ENCODE measurements at regions not wholly inside any gene's neighbourhood (a gene's known extent, or its start where the extent isn't known, plus 50 kb on each side); places are given as distances from the start of the nearest gene placed in this dataset.

DNA sequence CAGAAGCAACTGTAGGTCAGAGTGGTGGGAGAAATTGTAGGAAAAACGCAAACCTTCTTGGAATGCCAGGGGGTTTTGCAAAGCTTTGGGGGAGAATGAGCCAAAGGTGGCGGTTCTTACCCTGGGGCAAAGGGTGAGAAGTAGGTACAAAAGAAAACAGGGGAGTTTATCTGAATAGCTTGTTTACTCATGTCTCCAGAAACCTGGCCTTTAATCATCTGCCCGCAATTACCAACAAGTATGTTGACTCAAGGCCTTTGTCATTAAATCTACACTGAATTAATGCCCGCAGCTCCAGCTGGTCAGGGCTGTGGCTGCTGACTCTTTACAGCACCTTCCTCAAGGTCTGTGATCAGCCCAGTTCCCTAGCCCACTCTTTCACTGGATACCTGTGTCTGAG is 320.1 kb downstream of the CBLN1 start:
- no peak overlapping the region for H3K27ac ChIP-seq
- H4K20me1 ChIP-seq (ENCODE audit: insufficient read depth, poor library complexity, severe bottlenecking): no peaks in the 10 kb centered on the region
- H3K4me3 ChIP-seq: no peak overlapping the region
- DNase-seq (ENCODE audit: low spot score): no peak
- TF ChIP-seq EZH2phosphoT487 (IDR thresholded peaks at IDR 0.05; ENCODE audit: low read depth, severe bottlenecking, unreplicated experiment) (no peak), EZH2 (IDR thresholded peaks at IDR 0.05; ENCODE audit: borderline replicate concordance) (no peak)
- TF ChIP-seq, protein P1, sequence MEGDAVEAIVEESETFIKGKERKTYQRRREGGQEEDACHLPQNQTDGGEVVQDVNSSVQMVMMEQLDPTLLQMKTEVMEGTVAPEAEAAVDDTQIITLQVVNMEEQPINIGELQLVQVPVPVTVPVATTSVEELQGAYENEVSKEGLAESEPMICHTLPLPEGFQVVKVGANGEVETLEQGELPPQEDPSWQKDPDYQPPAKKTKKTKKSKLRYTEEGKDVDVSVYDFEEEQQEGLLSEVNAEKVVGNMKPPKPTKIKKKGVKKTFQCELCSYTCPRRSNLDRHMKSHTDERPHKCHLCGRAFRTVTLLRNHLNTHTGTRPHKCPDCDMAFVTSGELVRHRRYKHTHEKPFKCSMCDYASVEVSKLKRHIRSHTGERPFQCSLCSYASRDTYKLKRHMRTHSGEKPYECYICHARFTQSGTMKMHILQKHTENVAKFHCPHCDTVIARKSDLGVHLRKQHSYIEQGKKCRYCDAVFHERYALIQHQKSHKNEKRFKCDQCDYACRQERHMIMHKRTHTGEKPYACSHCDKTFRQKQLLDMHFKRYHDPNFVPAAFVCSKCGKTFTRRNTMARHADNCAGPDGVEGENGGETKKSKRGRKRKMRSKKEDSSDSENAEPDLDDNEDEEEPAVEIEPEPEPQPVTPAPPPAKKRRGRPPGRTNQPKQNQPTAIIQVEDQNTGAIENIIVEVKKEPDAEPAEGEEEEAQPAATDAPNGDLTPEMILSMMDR (IDR thresholded peaks at IDR 0.05; ENCODE audit: poor library complexity): no peak
- H3K36me3 ChIP-seq (replicated peaks; ENCODE audit: insufficient read depth, low read depth): no peaks in the 10 kb centered on the region
- H2AFZ ChIP-seq: no peak overlapping the region
- H3K9me2 ChIP-seq (replicated peaks; ENCODE audit: insufficient read depth): no peaks in the 10 kb centered on the region
- no peaks in the 10 kb centered on the region for H3K79me2 ChIP-seq
- WGBS (ENCODE audit: low lambda C conversion rate, missing lambda C conversion rate): 70% methylated on average over 4 of the region's 4 CpGs
- H3K4me2 ChIP-seq: no peak overlapping the region
- peaks cover 19% of the 10 kb centered on the region for H3K4me1 ChIP-seq (ENCODE audit: insufficient read depth)
- no peaks in the 10 kb centered on the region for H3K9me3 ChIP-seq (ENCODE audit: low read depth)
- H3K27me3 ChIP-seq: no peaks in the 10 kb centered on the region

DNA sequence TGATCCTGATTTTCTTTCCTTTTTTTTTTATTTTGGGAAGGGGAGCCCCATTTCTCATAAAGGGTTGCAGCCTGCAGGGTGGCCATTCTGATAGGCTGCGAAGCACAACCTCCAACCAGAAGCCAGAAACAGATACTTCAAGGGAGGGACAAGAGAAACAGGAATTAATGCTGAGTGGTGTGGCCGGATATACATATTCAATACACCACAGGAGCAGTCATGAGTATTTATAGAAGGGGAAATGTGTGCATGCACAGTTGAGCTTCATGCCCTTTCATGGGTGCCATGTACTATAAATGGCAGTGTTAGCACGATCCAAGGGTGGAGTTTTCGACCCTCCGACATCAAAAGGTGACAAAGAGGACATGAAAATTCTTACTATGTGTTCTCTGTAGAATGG is 320.8 kb downstream of the CBLN1 start:
- Histone ChIP-seq H2AFZ (no peak overlapping the region), H3K4me1 (ENCODE audit: insufficient read depth) (peaks cover 18% of the 10 kb centered on the region), H3K9me3 (ENCODE audit: low read depth) (no peaks in the 10 kb centered on the region), H4K20me1 (ENCODE audit: insufficient read depth, poor library complexity, severe bottlenecking) (no peaks in the 10 kb centered on the region), H3K9me2 (replicated peaks; ENCODE audit: insufficient read depth) (no peaks in the 10 kb centered on the region), H3K4me2 (no peak overlapping the region), H3K27me3 (no peaks in the 10 kb centered on the region), H3K4me3 (no peak overlapping the region), H3K79me2 (no peaks in the 10 kb centered on the region), H3K27ac (no peak overlapping the region), H3K36me3 (replicated peaks; ENCODE audit: insufficient read depth, low read depth) (no peaks in the 10 kb centered on the region)
- DNase-seq (ENCODE audit: low spot score): no peak
- TF ChIP-seq EZH2phosphoT487 (IDR thresholded peaks at IDR 0.05; ENCODE audit: low read depth, severe bottlenecking, unreplicated experiment) (no peak), EZH2 (IDR thresholded peaks at IDR 0.05; ENCODE audit: borderline replicate concordance) (no peak)
- TF ChIP-seq, protein P1 (IDR thresholded peaks at IDR 0.05; ENCODE audit: poor library complexity): no peak
- WGBS (ENCODE audit: low lambda C conversion rate, missing lambda C conversion rate): 91% methylated on average over 5 of the region's 5 CpGs

DNA sequence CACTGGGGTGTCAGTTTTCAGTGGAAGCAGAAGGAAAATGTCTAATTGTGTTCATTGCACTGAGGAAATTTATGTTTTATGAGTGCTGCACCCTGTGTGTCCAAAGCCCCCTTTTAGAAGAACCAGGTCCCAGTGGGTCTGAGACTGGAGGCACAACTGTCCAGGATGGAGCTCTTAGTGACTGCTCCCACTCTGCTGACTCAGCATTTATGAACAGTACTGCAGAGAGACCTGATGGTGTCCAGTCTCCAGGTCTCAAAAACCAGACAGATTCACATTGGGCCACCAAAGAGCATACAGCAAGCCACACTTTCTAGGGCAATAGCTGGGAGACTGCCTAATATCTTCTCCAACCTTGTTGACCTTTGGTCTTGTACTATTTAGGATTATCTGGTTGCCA is 321.9 kb downstream of the CBLN1 start:
- Histone ChIP-seq H3K9me2 (replicated peaks; ENCODE audit: insufficient read depth) (no peaks in the 10 kb centered on the region), H3K27me3 (no peaks in the 10 kb centered on the region), H2AFZ (no peak overlapping the region), H3K79me2 (no peaks in the 10 kb centered on the region), H3K27ac (no peak overlapping the region), H3K4me1 (ENCODE audit: insufficient read depth) (peaks cover 10% of the 10 kb centered on the region), H4K20me1 (ENCODE audit: insufficient read depth, poor library complexity, severe bottlenecking) (no peaks in the 10 kb centered on the region), H3K36me3 (replicated peaks; ENCODE audit: insufficient read depth, low read depth) (no peaks in the 10 kb centered on the region), H3K4me2 (no peak overlapping the region), H3K4me3 (no peak overlapping the region), H3K9me3 (ENCODE audit: low read depth) (no peaks in the 10 kb centered on the region)
- TF ChIP-seq EZH2 (IDR thresholded peaks at IDR 0.05; ENCODE audit: borderline replicate concordance): no peak
- no peak for DNase-seq (ENCODE audit: low spot score)

DNA sequence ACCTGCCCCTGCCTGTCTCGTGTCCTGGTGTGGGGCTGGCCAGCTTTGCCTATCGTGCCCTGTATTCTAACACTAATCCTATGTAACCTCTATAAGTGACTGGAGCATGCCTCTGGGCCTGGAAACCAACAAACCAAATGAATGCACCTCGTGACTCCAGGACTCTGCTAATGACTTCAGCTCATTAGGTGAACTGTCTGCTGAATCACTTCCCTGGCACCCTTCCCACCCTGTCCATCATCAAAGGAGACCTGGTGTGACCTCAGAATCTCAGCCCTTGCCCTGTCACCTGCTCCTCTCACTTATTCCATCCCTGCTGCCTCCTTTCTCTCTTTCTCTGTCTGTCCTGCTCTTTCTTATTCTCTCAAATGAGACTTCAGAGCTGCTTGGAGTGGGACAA is 322.4 kb downstream of the CBLN1 start:
- Histone ChIP-seq H3K4me1 (ENCODE audit: insufficient read depth) (peaks cover 6% of the 10 kb centered on the region), H3K9me2 (replicated peaks; ENCODE audit: insufficient read depth) (no peaks in the 10 kb centered on the region), H4K20me1 (ENCODE audit: insufficient read depth, poor library complexity, severe bottlenecking) (no peaks in the 10 kb centered on the region), H3K27me3 (no peaks in the 10 kb centered on the region), H3K27ac (no peak overlapping the region), H3K9me3 (ENCODE audit: low read depth) (no peaks in the 10 kb centered on the region), H3K4me3 (no peak overlapping the region), H3K4me2 (no peak overlapping the region), H3K36me3 (replicated peaks; ENCODE audit: insufficient read depth, low read depth) (no peaks in the 10 kb centered on the region), H3K79me2 (no peaks in the 10 kb centered on the region), H2AFZ (no peak overlapping the region)
- no peak for DNase-seq (ENCODE audit: low spot score)
- 71% methylated on average over 3 of the region's 3 CpGs for WGBS (ENCODE audit: low lambda C conversion rate, missing lambda C conversion rate)
- TF ChIP-seq, protein P1 (IDR thresholded peaks at IDR 0.05; ENCODE audit: poor library complexity): no peak
- TF ChIP-seq EZH2 (IDR thresholded peaks at IDR 0.05; ENCODE audit: borderline replicate concordance): no peak
- TF ChIP-seq EZH2phosphoT487 (IDR thresholded peaks at IDR 0.05; ENCODE audit: low read depth, severe bottlenecking, unreplicated experiment): no peak

Measured in hepatocyte (in vitro differentiated cells).